WTC11 (cell line): ENCODE measurements at regions not wholly inside any gene's neighbourhood (a gene's known extent, or its start where the extent isn't known, plus 50 kb on each side); places are given as distances from the start of the nearest gene placed in this dataset.
A peak's percentile ranks its signal among the peaks of the same experiment; 100 is the strongest.

Source experiments
- ATAC-seq: fragments of 200-7000 bp; cut with Tn5 transposase; 2 replicates; pipeline ENCODE4 v1.10.0; 2021; ENCODE audit warnings: mild to moderate bottlenecking, moderate library complexity
- CTCF ChIA-PET: fragments of 300-600 bp; sonication (Branson Sonifier 250); formaldehyde crosslinking; loops from one replicate; lab custom pipeline; 2021; ENCODE audit warnings: antibody characterized with exemption; lab: Charles Lee
- POLR2A ChIA-PET: fragments of 350-600 bp; sonication (Branson Sonifier 250); formaldehyde crosslinking; loops from one replicate; lab custom pipeline; 2021; ENCODE audit warnings: antibody characterized with exemption; lab: Charles Lee
- DNase-seq: peaks from one replicate; pipeline ENCODE4 v3.0.0; 2021; ENCODE audit warnings: low spot score
- H3K27ac Mint-ChIP-seq: 2 replicates; pipeline ENCODE4 v1.8.0; 2021; ENCODE audit warnings: mixed read lengths
- H3K27me3 Mint-ChIP-seq: 2 replicates; pipeline ENCODE4 v1.8.0; 2021; ENCODE audit warnings: low read depth, mild to moderate bottlenecking, moderate library complexity, mixed read lengths
- H3K36me3 Mint-ChIP-seq: 2 replicates; pipeline ENCODE4 v1.8.0; 2021; ENCODE audit warnings: mixed read lengths
- H3K4me1 Mint-ChIP-seq: 2 replicates; pipeline ENCODE4 v1.8.0; 2022; ENCODE audit warnings: mixed read lengths
- H3K4me3 Mint-ChIP-seq: 2 replicates; pipeline ENCODE4 v1.8.0; 2021; ENCODE audit warnings: mild to moderate bottlenecking, moderate library complexity, mixed read lengths
- H3K9me3 Mint-ChIP-seq: 2 replicates; pipeline ENCODE4 v1.8.0; 2021; ENCODE audit warnings: mixed read lengths
- CREB1 ChIP-seq: sonication (generic); formaldehyde crosslinking; IDR thresholded peaks from 2 replicates; pipeline ENCODE4 v1.8.0; 2023; ENCODE audit warnings: mild to moderate bottlenecking, missing genetic modification reagents
- CREM ChIP-seq: sonication (generic); formaldehyde crosslinking; IDR thresholded peaks from 2 replicates; pipeline ENCODE4 v1.8.1; 2022; ENCODE audit warnings: mild to moderate bottlenecking, missing genetic modification reagents, moderate library complexity
- ETV6 ChIP-seq: sonication (generic); formaldehyde crosslinking; IDR thresholded peaks from 2 replicates; pipeline ENCODE4 v1.8.1; 2022; ENCODE audit warnings: mild to moderate bottlenecking, missing genetic modification reagents
- FOXK1 ChIP-seq: sonication (generic); formaldehyde crosslinking; IDR thresholded peaks from 2 replicates; pipeline ENCODE4 v1.8.0; 2022; ENCODE audit warnings: mild to moderate bottlenecking, moderate library complexity, missing genetic modification reagents
- GABPB1 ChIP-seq: sonication (generic); formaldehyde crosslinking; IDR thresholded peaks from 2 replicates; pipeline ENCODE4 v1.8.1; 2023; ENCODE audit warnings: mild to moderate bottlenecking, missing genetic modification reagents
- MAX ChIP-seq: sonication (generic); formaldehyde crosslinking; IDR thresholded peaks from 2 replicates; pipeline ENCODE4 v1.8.0; 2022; ENCODE audit warnings: mild to moderate bottlenecking, missing genetic modification reagents
- MXD4 ChIP-seq: fragments of 250-450 bp; sonication (Bioruptor Pico); IDR thresholded peaks from 2 replicates; pipeline ENCODE4 v1.8.0; 2021; ENCODE audit warnings: mild to moderate bottlenecking, moderate library complexity, borderline replicate concordance
- NFYB ChIP-seq: sonication (generic); formaldehyde crosslinking; conservative IDR thresholded peaks from 2 replicates; pipeline ENCODE4 v1.8.0; 2022; ENCODE audit warnings: low read depth, missing genetic modification reagents
- NR3C1 ChIP-seq: sonication (generic); formaldehyde crosslinking; conservative IDR thresholded peaks from 2 replicates; pipeline ENCODE4 v1.8.1; 2023; ENCODE audit warnings: low read depth, mild to moderate bottlenecking, missing genetic modification reagents
- OVOL2 ChIP-seq: fragments of 250-450 bp; sonication (Bioruptor Pico); IDR thresholded peaks from 2 replicates; pipeline ENCODE4 v1.9.0; 2021; ENCODE audit warnings: mild to moderate bottlenecking, borderline replicate concordance
- SMAD4 ChIP-seq: sonication (generic); formaldehyde crosslinking; IDR thresholded peaks from 2 replicates; pipeline ENCODE4 v1.8.0; 2022; ENCODE audit warnings: mild to moderate bottlenecking, missing genetic modification reagents
- USF1 ChIP-seq: sonication (generic); formaldehyde crosslinking; IDR thresholded peaks from 2 replicates; pipeline ENCODE4 v1.8.0; 2022; ENCODE audit warnings: mild to moderate bottlenecking, missing genetic modification reagents
- ZBTB21 ChIP-seq: sonication (generic); formaldehyde crosslinking; IDR thresholded peaks from 2 replicates; pipeline ENCODE4 v1.8.1; 2023; ENCODE audit warnings: mild to moderate bottlenecking, missing genetic modification reagents, borderline replicate concordance
- ZNF121 ChIP-seq: sonication (generic); formaldehyde crosslinking; IDR thresholded peaks from 2 replicates; pipeline ENCODE4 v1.8.0; 2023; ENCODE audit warnings: missing genetic modification reagents
- ZNF317 ChIP-seq: sonication (generic); formaldehyde crosslinking; IDR thresholded peaks from 2 replicates; pipeline ENCODE4 v1.8.1; 2023; ENCODE audit warnings: low read depth, mild to moderate bottlenecking, moderate library complexity, missing genetic modification reagents, borderline replicate concordance
- ZNF396 ChIP-seq: fragments of 250-450 bp; sonication (Bioruptor Pico); IDR thresholded peaks from 2 replicates; pipeline ENCODE4 v1.8.0; 2021; ENCODE audit warnings: mild to moderate bottlenecking, moderate library complexity, borderline replicate concordance
- TF ChIP-seq, protein P1 (sequence below): sonication (generic); formaldehyde crosslinking; IDR thresholded peaks from 2 replicates; pipeline ENCODE4 v1.8.1; 2023; ENCODE audit warnings: mild to moderate bottlenecking, missing genetic modification reagents
- TF ChIP-seq, protein P2 (sequence below): sonication (generic); formaldehyde crosslinking; IDR thresholded peaks from 2 replicates; pipeline ENCODE4 v1.8.0; 2023; ENCODE audit warnings: missing genetic modification reagents, mild to moderate bottlenecking, borderline replicate concordance

- TF ChIP-seq NFYB (CRISPR knock-in tag) (no peak), FOXK1 (no peak), CREM (CRISPR knock-in tag) (no peak), SMAD4 (CRISPR knock-in tag) (no peak), NR3C1 (CRISPR knock-in tag) (no peak), ZNF121 (CRISPR knock-in tag) (no peak)
- TF ChIP-seq, protein P1, sequence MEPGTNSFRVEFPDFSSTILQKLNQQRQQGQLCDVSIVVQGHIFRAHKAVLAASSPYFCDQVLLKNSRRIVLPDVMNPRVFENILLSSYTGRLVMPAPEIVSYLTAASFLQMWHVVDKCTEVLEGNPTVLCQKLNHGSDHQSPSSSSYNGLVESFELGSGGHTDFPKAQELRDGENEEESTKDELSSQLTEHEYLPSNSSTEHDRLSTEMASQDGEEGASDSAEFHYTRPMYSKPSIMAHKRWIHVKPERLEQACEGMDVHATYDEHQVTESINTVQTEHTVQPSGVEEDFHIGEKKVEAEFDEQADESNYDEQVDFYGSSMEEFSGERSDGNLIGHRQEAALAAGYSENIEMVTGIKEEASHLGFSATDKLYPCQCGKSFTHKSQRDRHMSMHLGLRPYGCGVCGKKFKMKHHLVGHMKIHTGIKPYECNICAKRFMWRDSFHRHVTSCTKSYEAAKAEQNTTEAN (CRISPR knock-in tag), result no peak
- TF ChIP-seq, all 79 proteins: peak for 0
- POLR2A ChIA-PET, result no interaction called here
Observed at GRCh38 chr2:63784461-63784860, 57.2 kb upstream of the UGP2 start.

DNA sequence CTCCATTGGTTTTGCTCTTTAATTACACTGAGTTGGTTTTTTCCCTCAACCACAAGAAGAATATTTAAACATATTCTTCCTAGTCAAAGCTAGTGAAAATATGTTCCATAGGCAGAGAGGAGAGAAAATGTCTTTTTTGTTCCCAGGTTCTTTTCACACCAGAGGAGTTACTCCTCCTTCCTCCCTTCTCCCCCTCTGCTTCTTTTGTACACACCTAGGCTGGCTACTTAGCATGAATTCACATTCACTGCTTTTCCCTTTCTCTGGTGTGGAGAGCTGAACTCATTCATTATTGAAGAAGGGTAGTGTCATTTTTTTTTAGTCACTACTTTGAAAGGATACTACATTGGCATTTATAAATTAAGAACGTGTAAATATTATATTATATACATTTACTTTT lies 56.6 kb upstream of the UGP2 start:
- ATAC-seq, result peak; percentile 75
- no peaks in the 10 kb centered on the region for H3K9me3 Mint-ChIP-seq
- TF ChIP-seq ZBTB21 (no peak), GABPB1 (CRISPR knock-in tag) (no peak)
- no peaks in the 10 kb centered on the region for H3K36me3 Mint-ChIP-seq
- no peak for DNase-seq
- H3K4me3 Mint-ChIP-seq, result no peak overlapping the region
- peak overlapping the region; percentile 81 for H3K27ac Mint-ChIP-seq
- ChIA-PET CTCF (no interaction called here), POLR2A (interaction anchor here (0.6 kb wide), 1 partner anchor 304 kb away, joined by 6 read pairs; no protein-coding TSS in a partner anchor)
- H3K27me3 Mint-ChIP-seq, result no peaks in the 10 kb centered on the region
- peaks cover 50% of the 10 kb centered on the region for H3K4me1 Mint-ChIP-seq

More at GRCh38 chr2:63784461-63784860, 57.2 kb upstream of the UGP2 start:
- no peak for ATAC-seq
- Mint-ChIP-seq H3K9me3 (no peaks in the 10 kb centered on the region), H3K4me3 (no peak overlapping the region), H3K36me3 (no peaks in the 10 kb centered on the region), H3K4me1 (peaks cover 51% of the 10 kb centered on the region), H3K27me3 (no peaks in the 10 kb centered on the region), H3K27ac (no peak overlapping the region)
- CTCF ChIA-PET, result no interaction called here
- DNase-seq, result no peak

- ChIA-PET CTCF (no interaction called here), POLR2A (no interaction called here)
- no peak for ATAC-seq
- no peak for DNase-seq
- H3K36me3 Mint-ChIP-seq, result no peaks in the 10 kb centered on the region
- peaks cover 44% of the 10 kb centered on the region for H3K4me1 Mint-ChIP-seq
- no peak overlapping the region for H3K4me3 Mint-ChIP-seq
- 0 out of 2 replicates have a peak overlapping the region, but pooled peaks have one; percentile 2 for H3K27ac Mint-ChIP-seq
- H3K9me3 Mint-ChIP-seq, result no peaks in the 10 kb centered on the region
- no peak for TF ChIP-seq MXD4 (CRISPR knock-in tag)
- no peak for TF ChIP-seq ETV6 (CRISPR knock-in tag)
- TF ChIP-seq CREB1, result no peak
- TF ChIP-seq ZNF317 (CRISPR knock-in tag), result no peak
- H3K27me3 Mint-ChIP-seq, result no peaks in the 10 kb centered on the region
Observed at GRCh38 chr2:63786471-63786870, 55.2 kb upstream of the UGP2 start.

- no peaks in the 10 kb centered on the region for H3K36me3 Mint-ChIP-seq
- no peaks in the 10 kb centered on the region; the same call in 1 of the 2 replicates for H3K27me3 Mint-ChIP-seq
- ATAC-seq (no peak), DNase-seq (no peak)
- POLR2A ChIA-PET, result interaction anchor here (0.6 kb wide), 1 partner anchor 56 kb away, joined by 3 read pairs; no protein-coding TSS in a partner anchor
- TF ChIP-seq ZNF396 (CRISPR knock-in tag), result no peak
- no peak for TF ChIP-seq MAX (CRISPR knock-in tag)
- TF ChIP-seq ZBTB21, result no peak
- TF ChIP-seq, all 79 proteins: peak for 0
- CTCF ChIA-PET, result no interaction called here
- H3K4me3 Mint-ChIP-seq, result no peak overlapping the region
- H3K9me3 Mint-ChIP-seq, result 0 out of 2 replicates have a peak, but pooled peaks cover 7% of the 10 kb centered on the region
- H3K27ac Mint-ChIP-seq, result no peak overlapping the region
- H3K4me1 Mint-ChIP-seq, result peaks cover 30% of the 10 kb centered on the region
Observed at GRCh38 chr2:63788071-63788470, 53.6 kb upstream of the UGP2 start.

DNA sequence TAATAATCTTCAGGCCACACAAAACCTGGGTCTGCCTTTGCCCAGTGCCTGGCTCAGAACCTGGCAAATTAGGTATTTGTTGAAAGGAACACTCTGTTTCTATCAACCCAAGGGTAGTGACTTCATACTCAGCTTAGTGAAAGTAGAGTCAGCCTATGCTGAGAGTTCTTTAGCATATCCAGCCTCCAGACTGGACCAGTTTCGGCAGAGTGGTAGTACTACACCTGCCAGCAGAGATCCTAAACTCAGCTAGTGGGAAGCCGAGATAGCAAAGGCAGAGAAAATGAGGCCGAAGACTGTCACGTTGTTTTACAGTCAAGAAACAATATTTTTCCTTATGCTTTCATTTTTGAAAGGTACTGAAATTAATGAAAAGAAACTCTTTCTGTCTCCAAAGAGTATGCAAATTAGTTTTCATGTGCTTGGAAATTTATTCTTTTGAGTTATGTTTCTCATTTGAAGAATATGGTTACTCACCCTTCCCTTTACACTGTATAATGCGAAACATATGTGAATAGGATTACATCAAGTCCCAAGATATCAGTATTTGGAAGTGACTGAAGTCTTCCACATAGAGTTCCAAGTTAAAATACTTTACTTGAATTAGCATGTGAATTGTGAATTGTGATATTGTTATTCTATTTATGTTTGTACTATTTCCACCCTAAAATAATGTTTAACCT lies 52.2 kb upstream of the UGP2 start:
- Mint-ChIP-seq H3K4me3 (no peak overlapping the region), H3K9me3 (peaks cover 7% of the 10 kb centered on the region; the same call in 1 of the 2 replicates), H3K36me3 (no peaks in the 10 kb centered on the region), H3K27me3 (no peaks in the 10 kb centered on the region; the same call in 1 of the 2 replicates), H3K27ac (no peak overlapping the region; the same call in 1 of the 2 replicates), H3K4me1 (peaks cover 26% of the 10 kb centered on the region)
- CTCF ChIA-PET, result no interaction called here
- POLR2A ChIA-PET, result no interaction called here
- no peak for DNase-seq
- peak; percentile 65 for ATAC-seq
- TF ChIP-seq, protein P2, sequence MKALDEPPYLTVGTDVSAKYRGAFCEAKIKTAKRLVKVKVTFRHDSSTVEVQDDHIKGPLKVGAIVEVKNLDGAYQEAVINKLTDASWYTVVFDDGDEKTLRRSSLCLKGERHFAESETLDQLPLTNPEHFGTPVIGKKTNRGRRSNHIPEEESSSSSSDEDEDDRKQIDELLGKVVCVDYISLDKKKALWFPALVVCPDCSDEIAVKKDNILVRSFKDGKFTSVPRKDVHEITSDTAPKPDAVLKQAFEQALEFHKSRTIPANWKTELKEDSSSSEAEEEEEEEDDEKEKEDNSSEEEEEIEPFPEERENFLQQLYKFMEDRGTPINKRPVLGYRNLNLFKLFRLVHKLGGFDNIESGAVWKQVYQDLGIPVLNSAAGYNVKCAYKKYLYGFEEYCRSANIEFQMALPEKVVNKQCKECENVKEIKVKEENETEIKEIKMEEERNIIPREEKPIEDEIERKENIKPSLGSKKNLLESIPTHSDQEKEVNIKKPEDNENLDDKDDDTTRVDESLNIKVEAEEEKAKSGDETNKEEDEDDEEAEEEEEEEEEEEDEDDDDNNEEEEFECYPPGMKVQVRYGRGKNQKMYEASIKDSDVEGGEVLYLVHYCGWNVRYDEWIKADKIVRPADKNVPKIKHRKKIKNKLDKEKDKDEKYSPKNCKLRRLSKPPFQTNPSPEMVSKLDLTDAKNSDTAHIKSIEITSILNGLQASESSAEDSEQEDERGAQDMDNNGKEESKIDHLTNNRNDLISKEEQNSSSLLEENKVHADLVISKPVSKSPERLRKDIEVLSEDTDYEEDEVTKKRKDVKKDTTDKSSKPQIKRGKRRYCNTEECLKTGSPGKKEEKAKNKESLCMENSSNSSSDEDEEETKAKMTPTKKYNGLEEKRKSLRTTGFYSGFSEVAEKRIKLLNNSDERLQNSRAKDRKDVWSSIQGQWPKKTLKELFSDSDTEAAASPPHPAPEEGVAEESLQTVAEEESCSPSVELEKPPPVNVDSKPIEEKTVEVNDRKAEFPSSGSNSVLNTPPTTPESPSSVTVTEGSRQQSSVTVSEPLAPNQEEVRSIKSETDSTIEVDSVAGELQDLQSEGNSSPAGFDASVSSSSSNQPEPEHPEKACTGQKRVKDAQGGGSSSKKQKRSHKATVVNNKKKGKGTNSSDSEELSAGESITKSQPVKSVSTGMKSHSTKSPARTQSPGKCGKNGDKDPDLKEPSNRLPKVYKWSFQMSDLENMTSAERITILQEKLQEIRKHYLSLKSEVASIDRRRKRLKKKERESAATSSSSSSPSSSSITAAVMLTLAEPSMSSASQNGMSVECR (CRISPR knock-in tag), result no peak
- TF ChIP-seq ZBTB21 (no peak), OVOL2 (CRISPR knock-in tag) (no peak), GABPB1 (CRISPR knock-in tag) (no peak), USF1 (CRISPR knock-in tag) (no peak)
